ENCODE measurements at regions not wholly inside any gene's neighbourhood (a gene's known extent, or its start where the extent isn't known, plus 50 kb on each side); places are given as distances from the start of the nearest gene placed in this dataset.

DNA sequence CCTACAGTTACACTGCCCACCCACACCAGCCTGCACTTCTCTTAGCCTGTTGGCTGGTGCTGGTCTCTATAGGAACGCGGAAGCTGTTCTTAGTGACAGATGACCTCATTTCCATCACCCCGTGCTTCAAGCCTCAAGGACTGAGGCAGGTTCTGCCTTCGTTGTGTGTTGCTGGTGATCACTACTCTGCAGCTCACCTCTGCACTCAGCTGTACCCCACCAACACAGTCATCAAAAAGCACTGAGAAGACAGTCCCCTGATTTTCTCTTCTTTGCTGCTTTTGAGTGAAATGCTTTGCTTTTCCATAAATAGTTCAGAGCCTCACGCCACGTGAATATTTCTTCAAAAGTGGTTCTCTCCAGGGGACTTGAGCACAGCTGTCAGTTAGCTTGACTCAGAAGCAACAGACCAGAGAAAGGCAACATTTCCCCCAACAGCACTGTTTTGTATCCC lies 225.7 kb upstream of the CCDC150 start:
- TF ChIP-seq, protein P1, sequence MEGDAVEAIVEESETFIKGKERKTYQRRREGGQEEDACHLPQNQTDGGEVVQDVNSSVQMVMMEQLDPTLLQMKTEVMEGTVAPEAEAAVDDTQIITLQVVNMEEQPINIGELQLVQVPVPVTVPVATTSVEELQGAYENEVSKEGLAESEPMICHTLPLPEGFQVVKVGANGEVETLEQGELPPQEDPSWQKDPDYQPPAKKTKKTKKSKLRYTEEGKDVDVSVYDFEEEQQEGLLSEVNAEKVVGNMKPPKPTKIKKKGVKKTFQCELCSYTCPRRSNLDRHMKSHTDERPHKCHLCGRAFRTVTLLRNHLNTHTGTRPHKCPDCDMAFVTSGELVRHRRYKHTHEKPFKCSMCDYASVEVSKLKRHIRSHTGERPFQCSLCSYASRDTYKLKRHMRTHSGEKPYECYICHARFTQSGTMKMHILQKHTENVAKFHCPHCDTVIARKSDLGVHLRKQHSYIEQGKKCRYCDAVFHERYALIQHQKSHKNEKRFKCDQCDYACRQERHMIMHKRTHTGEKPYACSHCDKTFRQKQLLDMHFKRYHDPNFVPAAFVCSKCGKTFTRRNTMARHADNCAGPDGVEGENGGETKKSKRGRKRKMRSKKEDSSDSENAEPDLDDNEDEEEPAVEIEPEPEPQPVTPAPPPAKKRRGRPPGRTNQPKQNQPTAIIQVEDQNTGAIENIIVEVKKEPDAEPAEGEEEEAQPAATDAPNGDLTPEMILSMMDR (IDR thresholded peaks at IDR 0.05), result no peak
- no peak for TF ChIP-seq EP300 (IDR thresholded peaks at IDR 0.05; ENCODE audit: low read depth)

Data from transverse colon (tissue), 3 donors.